Astrocyte of the cerebellum (primary cell): ENCODE measurements at regions not wholly inside any gene's neighbourhood (a gene's known extent, or its start where the extent isn't known, plus 50 kb on each side); places are given as distances from the start of the nearest gene placed in this dataset.

ENCODE experiments used
- DNase-seq: peaks from one replicate; pipeline ENCODE4 v3.0.0-alpha.2; 2011; ENCODE audit warnings: low read depth
- H3K4me3 ChIP-seq: 2 replicates; pipeline ENCODE4 v1.5.1; 2011; ENCODE audit warnings: mild to moderate bottlenecking, low read depth, low read length, moderate library complexity
- in situ Hi-C: cut with HindIII; loops from 2 replicates; pipeline ENCODE4 v1.10.0; 2017; ENCODE audit warnings: low sequenced_read_pairs
- TF ChIP-seq, protein P1 (sequence below): IDR thresholded peaks from 2 replicates; pipeline ENCODE4 v1.5.1; 2012; ENCODE audit warnings: low read length, low read depth, moderate library complexity, mild to moderate bottlenecking; ENCODE audit errors: missing control alignments

DNA sequence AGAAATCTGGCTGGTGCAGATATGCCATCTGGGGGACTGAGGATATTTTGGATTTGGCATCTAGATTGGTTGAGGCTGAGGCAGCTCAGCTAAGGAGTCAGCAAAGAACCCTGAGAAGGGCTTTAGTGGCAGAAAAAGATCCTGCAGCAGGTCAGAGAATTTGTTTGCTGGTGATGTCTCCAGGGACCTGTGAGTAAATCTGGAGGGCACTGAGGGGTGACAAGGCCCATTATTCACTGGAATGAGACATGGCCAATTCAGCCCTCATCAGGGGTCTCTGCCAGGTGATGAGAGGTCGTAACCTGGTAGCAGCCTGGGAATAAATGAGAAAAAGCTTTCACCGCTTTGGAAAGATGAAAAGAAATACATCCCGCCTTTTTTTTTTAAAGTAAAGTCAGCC lies 118.3 kb upstream of the FBXL4 start:
- TF ChIP-seq, protein P1, sequence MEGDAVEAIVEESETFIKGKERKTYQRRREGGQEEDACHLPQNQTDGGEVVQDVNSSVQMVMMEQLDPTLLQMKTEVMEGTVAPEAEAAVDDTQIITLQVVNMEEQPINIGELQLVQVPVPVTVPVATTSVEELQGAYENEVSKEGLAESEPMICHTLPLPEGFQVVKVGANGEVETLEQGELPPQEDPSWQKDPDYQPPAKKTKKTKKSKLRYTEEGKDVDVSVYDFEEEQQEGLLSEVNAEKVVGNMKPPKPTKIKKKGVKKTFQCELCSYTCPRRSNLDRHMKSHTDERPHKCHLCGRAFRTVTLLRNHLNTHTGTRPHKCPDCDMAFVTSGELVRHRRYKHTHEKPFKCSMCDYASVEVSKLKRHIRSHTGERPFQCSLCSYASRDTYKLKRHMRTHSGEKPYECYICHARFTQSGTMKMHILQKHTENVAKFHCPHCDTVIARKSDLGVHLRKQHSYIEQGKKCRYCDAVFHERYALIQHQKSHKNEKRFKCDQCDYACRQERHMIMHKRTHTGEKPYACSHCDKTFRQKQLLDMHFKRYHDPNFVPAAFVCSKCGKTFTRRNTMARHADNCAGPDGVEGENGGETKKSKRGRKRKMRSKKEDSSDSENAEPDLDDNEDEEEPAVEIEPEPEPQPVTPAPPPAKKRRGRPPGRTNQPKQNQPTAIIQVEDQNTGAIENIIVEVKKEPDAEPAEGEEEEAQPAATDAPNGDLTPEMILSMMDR = no peak
- no peak overlapping the region for H3K4me3 ChIP-seq
- DNase-seq = no peak

DNA sequence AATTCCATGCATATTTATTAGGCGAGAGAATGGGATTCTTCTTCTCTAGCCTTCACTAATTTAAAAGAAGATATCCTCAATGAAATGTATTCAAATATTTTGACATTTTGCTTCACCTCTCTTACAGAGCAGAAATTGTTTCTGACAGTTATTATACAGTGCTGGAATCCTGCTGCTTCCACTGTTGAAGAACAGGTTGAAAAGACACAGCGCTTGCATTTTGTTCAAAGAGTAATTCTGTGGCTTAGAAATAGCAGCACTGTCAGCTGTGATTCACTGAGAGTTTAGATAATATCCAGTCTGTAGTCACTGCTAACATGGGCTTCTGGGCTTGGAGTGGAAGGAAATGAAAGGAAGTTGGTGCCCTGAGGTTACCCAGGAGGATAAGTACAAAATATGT lies 117.1 kb upstream of the FBXL4 start:
- no peak for DNase-seq
- TF ChIP-seq, protein P1 = no peak
- H3K4me3 ChIP-seq = no peak overlapping the region
- in situ Hi-C loops = no loop called here

More for the DNA sequence above, 118.3 kb upstream of the FBXL4 start:
- in situ Hi-C loops = no loop called here

DNA sequence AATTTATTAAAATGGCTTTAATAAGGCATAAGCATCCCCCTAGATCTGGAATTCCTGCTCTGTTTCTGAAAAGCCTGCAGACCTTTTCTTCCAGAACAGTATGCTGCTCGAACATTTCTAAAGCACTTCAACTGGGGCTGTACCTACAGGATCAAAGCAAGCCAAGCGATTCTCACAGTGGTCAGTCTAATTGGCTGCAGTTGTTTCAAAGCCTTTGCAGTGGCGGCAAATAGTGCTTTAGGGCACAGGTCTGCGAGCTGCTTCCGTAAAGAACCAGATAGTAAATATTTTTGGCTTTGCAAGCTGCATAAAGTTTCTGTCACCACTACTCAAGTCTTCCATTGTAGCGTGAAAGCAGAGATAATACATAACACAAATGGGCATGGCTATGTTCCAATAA lies 88.9 kb upstream of the FBXL4 start:
- in situ Hi-C loops = no loop called here
- no peak for DNase-seq
- TF ChIP-seq, protein P1 = no peak
- no peak overlapping the region for H3K4me3 ChIP-seq

DNA sequence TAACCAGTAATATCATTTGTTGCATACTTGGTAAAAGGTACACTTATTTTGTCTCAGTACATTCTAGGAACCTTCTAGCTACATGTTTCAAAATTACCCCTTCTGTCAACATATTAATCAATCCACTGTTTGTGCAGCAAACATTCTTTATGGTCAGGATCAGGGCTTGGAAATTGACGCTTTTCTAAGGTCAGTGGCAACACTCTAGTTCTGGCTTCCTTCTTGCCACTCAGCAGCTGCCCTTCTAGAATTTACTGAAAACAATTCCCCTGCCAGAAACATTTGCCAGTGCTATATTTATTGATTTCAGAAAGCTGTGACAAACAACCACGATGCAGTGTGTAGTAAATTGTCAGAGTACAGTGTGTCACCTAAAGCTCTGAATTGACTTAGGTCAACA lies 84.7 kb upstream of the FBXL4 start:
- TF ChIP-seq, protein P1 = no peak
- no peak overlapping the region for H3K4me3 ChIP-seq
- in situ Hi-C loops = no loop called here
- no peak for DNase-seq

DNA sequence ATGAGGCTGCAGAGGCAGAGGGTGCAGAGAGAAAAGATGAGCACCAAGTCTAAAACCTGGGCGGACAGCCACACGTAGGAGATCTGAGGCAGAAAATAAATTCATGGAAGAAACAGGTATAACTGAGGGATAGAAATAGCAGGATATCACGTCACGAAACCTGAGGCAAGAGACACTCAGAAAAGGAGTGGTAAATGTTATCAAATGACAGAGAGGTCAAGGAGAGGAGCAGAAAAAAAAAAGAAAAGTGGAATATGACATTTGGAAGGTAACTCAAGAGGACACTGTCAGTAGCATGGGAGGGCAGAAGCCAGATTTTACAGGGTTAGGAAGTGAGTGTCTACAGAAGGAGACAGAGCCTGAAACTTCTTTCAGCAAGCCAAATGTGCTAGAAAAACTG lies 84.2 kb upstream of the FBXL4 start:
- TF ChIP-seq, protein P1 = no peak
- no peak for DNase-seq

DNA sequence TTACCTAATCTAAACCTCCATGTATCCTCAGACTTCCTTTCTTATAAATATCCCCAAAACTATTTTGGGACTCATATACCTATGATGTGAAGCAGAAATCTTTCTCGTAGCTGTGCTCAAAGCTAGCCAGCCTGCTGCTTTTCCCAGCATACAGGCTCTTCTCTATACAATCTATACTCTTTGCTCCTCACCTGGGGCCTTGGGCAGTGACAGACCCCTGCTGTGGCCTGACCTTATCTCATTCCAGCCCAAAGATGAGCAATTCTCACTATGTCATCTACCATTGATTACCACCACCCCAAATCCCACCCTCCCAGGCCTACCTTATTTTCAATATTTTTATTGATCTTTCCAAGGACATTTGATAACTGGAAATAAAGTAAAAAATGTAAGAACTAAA lies 83.2 kb upstream of the FBXL4 start:
- DNase-seq = no peak
- in situ Hi-C loops = no loop called here
- TF ChIP-seq, protein P1 = no peak
- H3K4me3 ChIP-seq = no peak overlapping the region

More for the DNA sequence above, 84.2 kb upstream of the FBXL4 start:
- no peak overlapping the region for H3K4me3 ChIP-seq
- in situ Hi-C loops = no loop called here

DNA sequence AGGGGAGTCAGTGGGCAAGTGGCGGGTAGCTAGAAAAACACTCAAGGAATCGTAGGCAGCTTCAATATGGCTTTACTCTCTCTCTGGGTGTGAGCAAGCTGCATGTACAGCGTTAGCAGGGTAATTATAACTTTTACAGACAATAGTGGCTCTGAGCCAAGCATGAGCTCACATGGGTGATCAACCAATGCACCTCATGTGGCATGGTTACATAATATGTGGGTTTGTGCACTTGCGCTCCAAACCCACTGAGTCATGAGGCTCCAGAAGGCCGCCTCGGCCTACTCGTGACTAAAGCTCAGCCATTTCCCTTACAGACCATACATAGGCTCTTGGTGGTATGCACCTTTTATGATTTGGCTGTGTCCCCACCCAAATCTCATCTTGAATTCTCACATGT lies 78.4 kb upstream of the FBXL4 start:
- H3K4me3 ChIP-seq = no peak overlapping the region
- DNase-seq = no peak
- in situ Hi-C loops = no loop called here
- TF ChIP-seq, protein P1 = no peak
